ENCODE measurements at regions not wholly inside any gene's neighbourhood (a gene's known extent, or its start where the extent isn't known, plus 50 kb on each side); places are given as distances from the start of the nearest gene placed in this dataset.

- H3K9me2 ChIP-seq (ENCODE audit: insufficient read depth), result no peaks in the 10 kb centered on the region
- no peaks in the 10 kb centered on the region for H3K9me3 ChIP-seq (ENCODE audit: low read depth)
- H3F3A ChIP-seq (ENCODE audit: insufficient read depth), result no peaks in the 10 kb centered on the region
- no peaks in the 10 kb centered on the region for H3K4me1 ChIP-seq (ENCODE audit: insufficient read depth)
- H3K4me3 ChIP-seq, result no peak overlapping the region
- no peaks in the 10 kb centered on the region for H3K36me3 ChIP-seq (ENCODE audit: low read depth)
- H2AFZ ChIP-seq, result no peak overlapping the region
- 94 to 97% methylated on average over 6 of the region's 6 CpGs for WGBS, 2 experiments (ENCODE audit: low coverage in 1 of 2, low lambda C conversion rate in 2 of 2, missing lambda C conversion rate in 2 of 2)
- H3K27ac ChIP-seq, result no peak overlapping the region
- in situ Hi-C loops (cut with MboI), result no loop called here
- no peak for TF ChIP-seq EZH2phosphoT487 (IDR thresholded peaks at IDR 0.05; ENCODE audit: insufficient read depth, low read depth)
- TF ChIP-seq EZH2 (IDR thresholded peaks at IDR 0.05; ENCODE audit: insufficient read depth, poor library complexity, severe bottlenecking), result no peak
- no peak for DNase-seq
- no peak overlapping the region for H3K4me2 ChIP-seq (ENCODE audit: unreplicated experiment)
- no peaks in the 10 kb centered on the region for H4K20me1 ChIP-seq (ENCODE audit: insufficient read depth)
- H3K79me2 ChIP-seq (ENCODE audit: insufficient read depth), result no peaks in the 10 kb centered on the region
- H3K9ac ChIP-seq, result no peak overlapping the region
- no peaks in the 10 kb centered on the region for H3K27me3 ChIP-seq (replicated peaks; ENCODE audit: insufficient read depth)
Measured at GRCh38 chr2:150222379-150222778, 265.1 kb downstream of the RND3 start.

- Histone ChIP-seq H4K20me1 (ENCODE audit: insufficient read depth) (no peaks in the 10 kb centered on the region), H2AFZ (no peak overlapping the region), H3K27ac (no peak overlapping the region), H3K9me2 (ENCODE audit: insufficient read depth) (no peaks in the 10 kb centered on the region), H3K9ac (no peak overlapping the region), H3K9me3 (ENCODE audit: low read depth) (no peaks in the 10 kb centered on the region), H3K4me2 (ENCODE audit: unreplicated experiment) (no peak overlapping the region), H3K79me2 (ENCODE audit: insufficient read depth) (no peaks in the 10 kb centered on the region), H3K4me3 (no peak overlapping the region), H3F3A (ENCODE audit: insufficient read depth) (no peaks in the 10 kb centered on the region), H3K36me3 (ENCODE audit: low read depth) (no peaks in the 10 kb centered on the region), H3K4me1 (ENCODE audit: insufficient read depth) (no peaks in the 10 kb centered on the region), H3K27me3 (replicated peaks; ENCODE audit: insufficient read depth) (no peaks in the 10 kb centered on the region)
- 63 to 78% methylated on average over 2 of the region's 2 CpGs for WGBS, 2 experiments (ENCODE audit: low coverage in 1 of 2, low lambda C conversion rate in 2 of 2, missing lambda C conversion rate in 2 of 2)
- TF ChIP-seq EZH2phosphoT487 (IDR thresholded peaks at IDR 0.05; ENCODE audit: insufficient read depth, low read depth), result no peak
- TF ChIP-seq EZH2 (IDR thresholded peaks at IDR 0.05; ENCODE audit: insufficient read depth, poor library complexity, severe bottlenecking), result no peak
- in situ Hi-C loops (cut with MboI), result no loop called here
- no peak for DNase-seq
Measured at GRCh38 chr2:150219861-150220260, 267.6 kb downstream of the RND3 start.

GRCh38 chr2:150215041-150215440 lies 272.4 kb downstream of the RND3 start:
- Histone ChIP-seq H3K27ac (no peak overlapping the region), H3K9me2 (ENCODE audit: insufficient read depth) (no peaks in the 10 kb centered on the region), H3K4me3 (no peak overlapping the region), H3K79me2 (ENCODE audit: insufficient read depth) (no peaks in the 10 kb centered on the region), H4K20me1 (ENCODE audit: insufficient read depth) (no peaks in the 10 kb centered on the region), H3K9ac (no peak overlapping the region), H3K36me3 (ENCODE audit: low read depth) (no peaks in the 10 kb centered on the region), H3F3A (ENCODE audit: insufficient read depth) (peaks cover 27% of the 10 kb centered on the region), H2AFZ (no peak overlapping the region), H3K4me2 (ENCODE audit: unreplicated experiment) (no peak overlapping the region), H3K27me3 (replicated peaks; ENCODE audit: insufficient read depth) (no peaks in the 10 kb centered on the region), H3K4me1 (ENCODE audit: insufficient read depth) (peaks cover 31% of the 10 kb centered on the region), H3K9me3 (ENCODE audit: low read depth) (no peaks in the 10 kb centered on the region)
- no peak for DNase-seq
- TF ChIP-seq EZH2phosphoT487 (IDR thresholded peaks at IDR 0.05; ENCODE audit: insufficient read depth, low read depth) (no peak), EZH2 (IDR thresholded peaks at IDR 0.05; ENCODE audit: insufficient read depth, poor library complexity, severe bottlenecking) (no peak)
- 95 to 97% methylated on average over 1 of the region's 1 CpG for WGBS, 2 experiments (ENCODE audit: low coverage in 1 of 2, low lambda C conversion rate in 2 of 2, missing lambda C conversion rate in 2 of 2)
- in situ Hi-C loops (cut with MboI), result no loop called here

GRCh38 chr2:150214626-150215025 lies 272.8 kb downstream of the RND3 start:
- Histone ChIP-seq H3K4me3 (no peak overlapping the region), H2AFZ (no peak overlapping the region), H3F3A (ENCODE audit: insufficient read depth) (peaks cover 28% of the 10 kb centered on the region), H4K20me1 (ENCODE audit: insufficient read depth) (no peaks in the 10 kb centered on the region), H3K9ac (no peak overlapping the region), H3K79me2 (ENCODE audit: insufficient read depth) (no peaks in the 10 kb centered on the region), H3K36me3 (ENCODE audit: low read depth) (no peaks in the 10 kb centered on the region), H3K4me1 (ENCODE audit: insufficient read depth) (peaks cover 36% of the 10 kb centered on the region), H3K4me2 (ENCODE audit: unreplicated experiment) (no peak overlapping the region), H3K9me3 (ENCODE audit: low read depth) (no peaks in the 10 kb centered on the region), H3K27me3 (replicated peaks; ENCODE audit: insufficient read depth) (no peaks in the 10 kb centered on the region), H3K27ac (no peak overlapping the region), H3K9me2 (ENCODE audit: insufficient read depth) (no peaks in the 10 kb centered on the region)
- 91 to 94% methylated on average over 1 of the region's 1 CpG for WGBS, 2 experiments (ENCODE audit: low coverage in 1 of 2, low lambda C conversion rate in 2 of 2, missing lambda C conversion rate in 2 of 2)
- DNase-seq, result no peak
- in situ Hi-C loops (cut with MboI), result no loop called here
- TF ChIP-seq EZH2 (IDR thresholded peaks at IDR 0.05; ENCODE audit: insufficient read depth, poor library complexity, severe bottlenecking) (no peak), EZH2phosphoT487 (IDR thresholded peaks at IDR 0.05; ENCODE audit: insufficient read depth, low read depth) (no peak)

GRCh38 chr2:150212722-150213171 lies 274.7 kb downstream of the RND3 start:
- Histone ChIP-seq H4K20me1 (ENCODE audit: insufficient read depth) (no peaks in the 10 kb centered on the region), H3F3A (ENCODE audit: insufficient read depth) (peaks cover 28% of the 10 kb centered on the region), H3K27me3 (replicated peaks; ENCODE audit: insufficient read depth) (no peaks in the 10 kb centered on the region), H3K27ac (peak overlapping the region; percentile 42), H3K9ac (no peak overlapping the region), H3K36me3 (ENCODE audit: low read depth) (no peaks in the 10 kb centered on the region), H3K4me3 (no peak overlapping the region), H3K4me2 (ENCODE audit: unreplicated experiment) (peak overlapping the region; percentile 3), H3K79me2 (ENCODE audit: insufficient read depth) (no peaks in the 10 kb centered on the region), H3K9me3 (ENCODE audit: low read depth) (no peaks in the 10 kb centered on the region), H3K4me1 (ENCODE audit: insufficient read depth) (peaks cover 37% of the 10 kb centered on the region), H2AFZ (no peak overlapping the region), H3K9me2 (ENCODE audit: insufficient read depth) (no peaks in the 10 kb centered on the region)
- DNase-seq, result peak; percentile 61
- in situ Hi-C loops (cut with MboI), result no loop called here
- WGBS, 2 experiments (ENCODE audit: low coverage in 1 of 2, low lambda C conversion rate in 2 of 2, missing lambda C conversion rate in 2 of 2), result 17 to 18% methylated on average over 4 of the region's 4 CpGs
- TF ChIP-seq EZH2phosphoT487 (IDR thresholded peaks at IDR 0.05; ENCODE audit: insufficient read depth, low read depth), result no peak
- no peak for TF ChIP-seq EZH2 (IDR thresholded peaks at IDR 0.05; ENCODE audit: insufficient read depth, poor library complexity, severe bottlenecking)
